GM23338 (cell line): ENCODE measurements at regions not wholly inside any gene's neighbourhood (a gene's known extent, or its start where the extent isn't known, plus 50 kb on each side); places are given as distances from the start of the nearest gene placed in this dataset.

Experiments used
- ATAC-seq: fragments of 200-7000 bp; cut with Tn5 transposase; 3 replicates; pipeline ENCODE4 v1.9.1; 2020
- DNase-seq: peaks from one replicate; pipeline ENCODE4 v3.0.0-alpha.2; 2015; ENCODE audit warnings: low spot score
- H2AFZ ChIP-seq: fragments of 200-600 bp; sonication (generic); 2 replicates; pipeline ENCODE4 v1.8.0; 2016; ENCODE audit warnings: antibody characterized with exemption, mild to moderate bottlenecking, moderate library complexity
- H3F3A ChIP-seq: fragments of 200-600 bp; sonication (generic); replicated peaks from 2 replicates; pipeline ENCODE4 v1.8.0; 2017; ENCODE audit warnings: antibody characterized with exemption, mixed run types, low read depth
- H3K27ac ChIP-seq: fragments of 200-600 bp; sonication (generic); 2 replicates; pipeline ENCODE4 v1.6.1; 2016; ENCODE audit warnings: low read depth
- H3K27me3 ChIP-seq: fragments of 200-600 bp; sonication (generic); 2 replicates; pipeline ENCODE4 v1.8.0; 2016; ENCODE audit warnings: mild to moderate bottlenecking, mixed run types, moderate library complexity; ENCODE audit not compliant: insufficient read depth
- H3K36me3 ChIP-seq: fragments of 200-600 bp; sonication (generic); 2 replicates; pipeline ENCODE4 v1.8.0; 2016; ENCODE audit warnings: mild to moderate bottlenecking; ENCODE audit not compliant: insufficient read depth
- H3K4me1 ChIP-seq: fragments of 200-600 bp; sonication (generic); 2 replicates; pipeline ENCODE4 v1.8.0; 2016; ENCODE audit warnings: mild to moderate bottlenecking, moderate library complexity; ENCODE audit not compliant: insufficient read depth
- H3K4me2 ChIP-seq: fragments of 200-600 bp; sonication (generic); 2 replicates; pipeline ENCODE4 v1.7.1; 2017; ENCODE audit warnings: mixed run types
- H3K4me3 ChIP-seq: fragments of 200-600 bp; sonication (generic); 2 replicates; pipeline ENCODE4 v1.6.1; 2016; ENCODE audit warnings: mixed run types
- H3K79me2 ChIP-seq: fragments of 200-600 bp; sonication (generic); replicated peaks from 2 replicates; pipeline ENCODE4 v1.8.0; 2017; ENCODE audit warnings: mild to moderate bottlenecking; ENCODE audit not compliant: insufficient read depth
- H3K9me2 ChIP-seq: fragments of 200-600 bp; sonication (generic); 2 replicates; pipeline ENCODE4 v1.8.0; 2017; ENCODE audit not compliant: insufficient read depth
- H4K20me1 ChIP-seq: fragments of 200-600 bp; sonication (generic); replicated peaks from 2 replicates; pipeline ENCODE4 v1.8.0; 2017; ENCODE audit warnings: mild to moderate bottlenecking; ENCODE audit not compliant: insufficient read depth
- H3K27ac Mint-ChIP-seq: 2 replicates; pipeline ENCODE4 v1.8.0; 2020; ENCODE audit warnings: inconsistent platforms, mild to moderate bottlenecking, moderate library complexity, mixed read lengths
- H3K27me3 Mint-ChIP-seq: 3 replicates; pipeline ENCODE4 v1.8.0; 2022; ENCODE audit warnings: low read depth, mild to moderate bottlenecking, moderate library complexity, mixed read lengths, inconsistent platforms; ENCODE audit not compliant: insufficient read depth, poor library complexity
- H3K36me3 Mint-ChIP-seq: 3 replicates; pipeline ENCODE4 v1.8.0; 2021; ENCODE audit warnings: low read depth, mild to moderate bottlenecking, inconsistent platforms, moderate library complexity, mixed read lengths
- H3K4me1 Mint-ChIP-seq: 3 replicates; pipeline ENCODE4 v1.8.0; 2020; ENCODE audit warnings: mild to moderate bottlenecking, inconsistent platforms, mixed read lengths
- H3K4me3 Mint-ChIP-seq: 3 replicates; pipeline ENCODE4 v1.8.0; 2021; ENCODE audit warnings: moderate library complexity, mild to moderate bottlenecking, inconsistent platforms, mixed read lengths
- H3K9me3 Mint-ChIP-seq: 3 replicates; pipeline ENCODE4 v1.8.0; 2020; ENCODE audit warnings: moderate library complexity, mild to moderate bottlenecking, inconsistent platforms, mixed read lengths
- CTCF ChIP-seq, 2 experiments: fragments of 200-600 bp in 1 of 2; sonication (generic) in 1 of 2; conservative IDR thresholded peaks; 2 replicates each; pipeline versions ENCODE4 v1.5.1 to v1.6.1; 2016 to 2017; ENCODE audit warnings: antibody characterized with exemption in 2 of 2, low read depth in 2 of 2, mild to moderate bottlenecking in 2 of 2, moderate library complexity in 1 of 2
- EZH2phosphoT487 ChIP-seq: fragments of 200-600 bp; sonication (generic); IDR thresholded peaks from one replicate; pipeline ENCODE4 v1.8.1; 2018; ENCODE audit warnings: antibody characterized with exemption; ENCODE audit not compliant: unreplicated experiment
- NANOG ChIP-seq: IDR thresholded peaks from 2 replicates; pipeline ENCODE4 v1.6.1; 2016; ENCODE audit warnings: antibody characterized with exemption, borderline replicate concordance
- POLR2AphosphoS5 ChIP-seq: IDR thresholded peaks from 2 replicates; pipeline ENCODE4 v1.6.1; 2016; ENCODE audit warnings: antibody characterized with exemption, low read depth
- STAT1 ChIP-seq: IDR thresholded peaks from one replicate; pipeline ENCODE4 v1.6.1; 2016; ENCODE audit warnings: antibody characterized with exemption; ENCODE audit not compliant: unreplicated experiment
- ZNF114 ChIP-seq: fragments of 250-450 bp; sonication (Bioruptor Pico); IDR thresholded peaks from 2 replicates; pipeline ENCODE4 v1.5.0; 2020; ENCODE audit warnings: mild to moderate bottlenecking, moderate library complexity
- ZNF331 ChIP-seq: fragments of 250-450 bp; sonication (Bioruptor Pico); IDR thresholded peaks from 2 replicates; pipeline ENCODE4 v1.5.0; 2020; ENCODE audit warnings: low read depth, mild to moderate bottlenecking, moderate library complexity
- ZNF462 ChIP-seq: fragments of 250-450 bp; sonication (Bioruptor Pico); IDR thresholded peaks from 2 replicates; pipeline ENCODE4 v1.5.0; 2020; ENCODE audit warnings: mild to moderate bottlenecking, moderate library complexity
- TF ChIP-seq, protein P1 (sequence below): IDR thresholded peaks from 2 replicates; pipeline ENCODE4 v1.6.1; 2016; ENCODE audit warnings: antibody characterized with exemption
- TF ChIP-seq, protein P2 (sequence below): IDR thresholded peaks from one replicate; pipeline ENCODE4 v1.6.1; 2018; ENCODE audit warnings: antibody characterized with exemption; ENCODE audit not compliant: unreplicated experiment

- TF ChIP-seq ZNF462 (no peak), CTCF (conservative IDR thresholded peaks at IDR 0.05; ENCODE audit: low read depth in 2 of 2) (no peak)
- TF ChIP-seq, protein P1, sequence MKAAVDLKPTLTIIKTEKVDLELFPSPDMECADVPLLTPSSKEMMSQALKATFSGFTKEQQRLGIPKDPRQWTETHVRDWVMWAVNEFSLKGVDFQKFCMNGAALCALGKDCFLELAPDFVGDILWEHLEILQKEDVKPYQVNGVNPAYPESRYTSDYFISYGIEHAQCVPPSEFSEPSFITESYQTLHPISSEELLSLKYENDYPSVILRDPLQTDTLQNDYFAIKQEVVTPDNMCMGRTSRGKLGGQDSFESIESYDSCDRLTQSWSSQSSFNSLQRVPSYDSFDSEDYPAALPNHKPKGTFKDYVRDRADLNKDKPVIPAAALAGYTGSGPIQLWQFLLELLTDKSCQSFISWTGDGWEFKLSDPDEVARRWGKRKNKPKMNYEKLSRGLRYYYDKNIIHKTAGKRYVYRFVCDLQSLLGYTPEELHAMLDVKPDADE = no peak
These were observed 131.7 kb upstream of the TWIST2 start (continued) for GRCh38 chr2:238716171-238716570.

GRCh38 chr2:238716585-238716984 lies 131.3 kb upstream of the TWIST2 start:
- H3K79me2 ChIP-seq = no peaks in the 10 kb centered on the region
- H3K9me3 Mint-ChIP-seq = 0 out of 3 replicates have a peak, but pooled peaks cover 3% of the 10 kb centered on the region
- peaks cover 9% of the 10 kb centered on the region; the same call in 2 of the 3 replicates for H3K4me1 Mint-ChIP-seq
- no peaks in the 10 kb centered on the region for H3K4me1 ChIP-seq
- H3K27ac Mint-ChIP-seq = no peak overlapping the region
- ATAC-seq (peak; percentile 61), DNase-seq (peak; percentile 41)
- peaks cover 5% of the 10 kb centered on the region; the same call in 1 of the 2 replicates for H3K9me2 ChIP-seq
- H4K20me1 ChIP-seq = no peaks in the 10 kb centered on the region
- H3K27me3 ChIP-seq = no peaks in the 10 kb centered on the region
- no peak overlapping the region for H3K27ac ChIP-seq
- H3K36me3 Mint-ChIP-seq = no peaks in the 10 kb centered on the region
- H3K36me3 ChIP-seq = no peaks in the 10 kb centered on the region
- no peak overlapping the region for H3K4me2 ChIP-seq
- peaks cover 3% of the 10 kb centered on the region for H3K27me3 Mint-ChIP-seq
- no peak overlapping the region for H3K4me3 Mint-ChIP-seq
- H3F3A ChIP-seq = no peaks in the 10 kb centered on the region
- no peak overlapping the region for H3K4me3 ChIP-seq
- H2AFZ ChIP-seq = peak overlapping the region; percentile 94; the same call in 1 of the 2 replicates
- TF ChIP-seq ZNF114 (CRISPR knock-in tag) (no peak), POLR2AphosphoS5 (no peak), CTCF (conservative IDR thresholded peaks at IDR 0.05; ENCODE audit: low read depth in 2 of 2) (no peak), STAT1 (no peak), NANOG (no peak), ZNF331 (CRISPR knock-in tag) (no peak), EZH2phosphoT487 (no peak)
- TF ChIP-seq, protein P2, sequence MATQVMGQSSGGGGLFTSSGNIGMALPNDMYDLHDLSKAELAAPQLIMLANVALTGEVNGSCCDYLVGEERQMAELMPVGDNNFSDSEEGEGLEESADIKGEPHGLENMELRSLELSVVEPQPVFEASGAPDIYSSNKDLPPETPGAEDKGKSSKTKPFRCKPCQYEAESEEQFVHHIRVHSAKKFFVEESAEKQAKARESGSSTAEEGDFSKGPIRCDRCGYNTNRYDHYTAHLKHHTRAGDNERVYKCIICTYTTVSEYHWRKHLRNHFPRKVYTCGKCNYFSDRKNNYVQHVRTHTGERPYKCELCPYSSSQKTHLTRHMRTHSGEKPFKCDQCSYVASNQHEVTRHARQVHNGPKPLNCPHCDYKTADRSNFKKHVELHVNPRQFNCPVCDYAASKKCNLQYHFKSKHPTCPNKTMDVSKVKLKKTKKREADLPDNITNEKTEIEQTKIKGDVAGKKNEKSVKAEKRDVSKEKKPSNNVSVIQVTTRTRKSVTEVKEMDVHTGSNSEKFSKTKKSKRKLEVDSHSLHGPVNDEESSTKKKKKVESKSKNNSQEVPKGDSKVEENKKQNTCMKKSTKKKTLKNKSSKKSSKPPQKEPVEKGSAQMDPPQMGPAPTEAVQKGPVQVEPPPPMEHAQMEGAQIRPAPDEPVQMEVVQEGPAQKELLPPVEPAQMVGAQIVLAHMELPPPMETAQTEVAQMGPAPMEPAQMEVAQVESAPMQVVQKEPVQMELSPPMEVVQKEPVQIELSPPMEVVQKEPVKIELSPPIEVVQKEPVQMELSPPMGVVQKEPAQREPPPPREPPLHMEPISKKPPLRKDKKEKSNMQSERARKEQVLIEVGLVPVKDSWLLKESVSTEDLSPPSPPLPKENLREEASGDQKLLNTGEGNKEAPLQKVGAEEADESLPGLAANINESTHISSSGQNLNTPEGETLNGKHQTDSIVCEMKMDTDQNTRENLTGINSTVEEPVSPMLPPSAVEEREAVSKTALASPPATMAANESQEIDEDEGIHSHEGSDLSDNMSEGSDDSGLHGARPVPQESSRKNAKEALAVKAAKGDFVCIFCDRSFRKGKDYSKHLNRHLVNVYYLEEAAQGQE = no peak
